ENCODE measurements at regions not wholly inside any gene's neighbourhood (a gene's known extent, or its start where the extent isn't known, plus 50 kb on each side); places are given as distances from the start of the nearest gene placed in this dataset.

DNA sequence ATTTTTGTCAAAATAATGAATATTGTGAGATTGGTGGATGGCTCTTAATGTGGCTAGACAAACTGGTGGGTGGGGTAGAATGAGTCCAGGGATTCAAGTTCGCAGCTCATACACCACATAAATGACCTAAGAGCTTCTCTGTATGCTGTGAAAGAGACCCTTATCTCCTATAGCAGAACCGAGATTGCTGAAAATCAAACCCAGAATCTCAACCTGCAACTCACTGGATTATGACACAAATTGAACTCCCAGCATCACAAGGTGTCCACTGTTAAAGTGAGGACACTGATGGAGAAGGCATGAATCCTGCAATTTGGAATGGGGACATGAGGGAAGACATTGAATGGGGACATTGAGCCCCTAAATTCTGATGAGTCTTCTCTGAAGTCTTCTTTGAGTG, 51.3 kb upstream of the CNKSR3 start:
- Histone ChIP-seq H3K27me3 (replicated peaks; ENCODE audit: control insufficient read depth, insufficient read depth, low read length) (peaks cover 24% of the 10 kb centered on the region), H3K36me3 (ENCODE audit: control insufficient read depth, insufficient read depth, low read length, severe bottlenecking) (no peaks in the 10 kb centered on the region), H3K9ac (ENCODE audit: low read length) (no peak overlapping the region), H3K4me1 (ENCODE audit: control insufficient read depth, insufficient read depth, low read length) (no peaks in the 10 kb centered on the region), H3K9me3 (ENCODE audit: control insufficient read depth, low read length) (peaks cover 5% of the 10 kb centered on the region), H3K4me3 (ENCODE audit: low read length) (no peak overlapping the region)
- no peak for DNase-seq (ENCODE audit: low read depth)

DNA sequence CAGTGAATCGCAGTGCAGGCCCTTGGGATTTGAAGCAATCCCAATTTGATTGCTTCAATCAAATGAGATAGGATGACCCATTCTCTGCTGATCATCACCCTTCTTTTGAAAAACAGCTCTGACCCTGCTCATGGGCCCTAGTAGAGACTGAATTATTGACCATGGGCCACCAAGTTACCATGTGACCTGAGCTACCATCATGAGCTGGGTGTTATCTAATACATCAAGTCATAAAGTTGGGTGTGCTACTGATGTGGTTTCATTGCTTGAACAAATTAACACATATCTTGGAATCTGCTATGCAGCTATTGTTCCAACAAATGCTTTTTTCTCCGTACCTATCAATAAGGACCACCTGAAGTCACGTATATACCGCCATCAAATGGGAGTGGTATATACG, 54.8 kb upstream of the CNKSR3 start:
- no peak overlapping the region for H3K4me3 ChIP-seq (ENCODE audit: low read length)
- peaks cover 5% of the 10 kb centered on the region for H3K9me3 ChIP-seq (ENCODE audit: control insufficient read depth, low read length)
- no peak overlapping the region for H3K9ac ChIP-seq (ENCODE audit: low read length)
- no peaks in the 10 kb centered on the region for H3K4me1 ChIP-seq (ENCODE audit: control insufficient read depth, insufficient read depth, low read length)
- DNase-seq (ENCODE audit: low read depth): no peak
- H3K36me3 ChIP-seq (ENCODE audit: control insufficient read depth, insufficient read depth, low read length, severe bottlenecking): no peaks in the 10 kb centered on the region
- peaks cover 29% of the 10 kb centered on the region for H3K27me3 ChIP-seq (replicated peaks; ENCODE audit: control insufficient read depth, insufficient read depth, low read length)

DNA sequence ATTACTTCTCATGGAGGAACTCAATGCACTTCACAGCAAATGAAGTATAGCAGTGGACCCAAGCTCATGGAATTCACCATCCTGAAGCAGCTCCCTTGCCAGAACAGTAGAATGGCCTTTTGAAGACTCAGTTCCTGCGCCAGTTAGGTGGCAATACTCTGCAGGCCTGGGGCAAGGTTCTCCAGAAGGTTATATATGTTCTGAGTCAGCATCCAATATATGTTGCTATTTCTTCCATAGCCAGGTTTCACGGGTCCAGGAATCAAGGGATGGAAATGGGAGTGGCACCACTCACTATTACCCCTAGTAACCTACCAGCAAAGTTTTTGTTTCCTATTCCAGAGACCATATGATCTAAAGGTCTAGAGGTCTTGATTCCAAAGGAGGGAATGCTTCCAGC, 56.4 kb upstream of the CNKSR3 start:
- Histone ChIP-seq H3K4me3 (ENCODE audit: low read length) (no peak overlapping the region), H3K9ac (ENCODE audit: low read length) (no peak overlapping the region), H3K36me3 (ENCODE audit: control insufficient read depth, insufficient read depth, low read length, severe bottlenecking) (no peaks in the 10 kb centered on the region), H3K9me3 (ENCODE audit: control insufficient read depth, low read length) (peaks cover 3% of the 10 kb centered on the region), H3K27me3 (replicated peaks; ENCODE audit: control insufficient read depth, insufficient read depth, low read length) (peaks cover 16% of the 10 kb centered on the region), H3K4me1 (ENCODE audit: control insufficient read depth, insufficient read depth, low read length) (no peaks in the 10 kb centered on the region)
- DNase-seq (ENCODE audit: low read depth): no peak

GRCh38 chr6:154567695-154568220, 57.3 kb upstream of the CNKSR3 start:
- no peak for DNase-seq (ENCODE audit: low read depth)
- H3K9ac ChIP-seq (ENCODE audit: low read length): no peak overlapping the region
- H3K4me1 ChIP-seq (ENCODE audit: control insufficient read depth, insufficient read depth, low read length): no peaks in the 10 kb centered on the region
- no peaks in the 10 kb centered on the region for H3K36me3 ChIP-seq (ENCODE audit: control insufficient read depth, insufficient read depth, low read length, severe bottlenecking)
- H3K9me3 ChIP-seq (ENCODE audit: control insufficient read depth, low read length): peaks cover 2% of the 10 kb centered on the region
- no peak overlapping the region for H3K4me3 ChIP-seq (ENCODE audit: low read length)
- peaks cover 13% of the 10 kb centered on the region for H3K27me3 ChIP-seq (replicated peaks; ENCODE audit: control insufficient read depth, insufficient read depth, low read length)

DNA sequence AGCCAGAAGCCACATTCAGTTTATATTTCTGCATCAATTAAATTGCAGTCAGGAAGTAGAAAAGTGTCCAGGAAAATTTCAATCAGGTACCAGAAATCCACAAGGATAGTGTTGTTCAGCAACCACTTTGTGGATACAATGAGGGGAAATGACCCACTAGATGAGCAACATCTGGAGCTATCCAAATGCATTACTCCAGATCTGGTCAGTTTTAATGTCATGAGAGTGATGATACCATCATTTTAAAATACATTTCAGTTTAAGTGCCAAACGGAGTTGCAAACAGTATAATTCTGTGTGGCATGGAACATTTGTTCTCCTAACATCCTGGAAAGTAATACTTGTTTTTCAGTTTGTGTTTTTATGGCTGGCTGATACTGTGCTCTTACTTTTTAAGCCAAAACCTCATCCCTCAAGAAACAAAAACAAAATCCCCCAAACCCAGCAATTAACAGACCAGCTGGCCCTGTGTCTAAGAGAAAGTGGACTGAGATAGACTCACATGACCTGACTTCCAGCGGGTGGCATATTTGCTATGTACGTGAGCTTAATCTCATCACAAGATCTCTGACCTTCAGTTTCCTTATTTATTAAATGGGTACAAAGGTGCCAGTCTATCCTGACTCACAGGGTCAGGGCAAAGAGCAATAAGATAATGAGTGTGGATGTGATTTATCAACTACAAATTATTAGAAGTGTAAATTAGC, 58.8 kb upstream of the CNKSR3 start:
- no peak overlapping the region for H3K4me3 ChIP-seq (ENCODE audit: low read length)
- DNase-seq (ENCODE audit: low read depth): no peak
- H3K4me1 ChIP-seq (ENCODE audit: control insufficient read depth, insufficient read depth, low read length): no peaks in the 10 kb centered on the region
- H3K27me3 ChIP-seq (replicated peaks; ENCODE audit: control insufficient read depth, insufficient read depth, low read length): peaks cover 18% of the 10 kb centered on the region
- no peaks in the 10 kb centered on the region for H3K36me3 ChIP-seq (ENCODE audit: control insufficient read depth, insufficient read depth, low read length, severe bottlenecking)
- peaks cover 2% of the 10 kb centered on the region for H3K9me3 ChIP-seq (ENCODE audit: control insufficient read depth, low read length)
- H3K9ac ChIP-seq (ENCODE audit: low read length): no peak overlapping the region

GRCh38 chr6:154570505-154570904, 60.0 kb upstream of the CNKSR3 start:
- no peak overlapping the region for H3K4me3 ChIP-seq (ENCODE audit: low read length)
- no peaks in the 10 kb centered on the region for H3K9me3 ChIP-seq (ENCODE audit: control insufficient read depth, low read length)
- H3K27me3 ChIP-seq (replicated peaks; ENCODE audit: control insufficient read depth, insufficient read depth, low read length): peaks cover 21% of the 10 kb centered on the region
- no peak overlapping the region for H3K9ac ChIP-seq (ENCODE audit: low read length)
- no peaks in the 10 kb centered on the region for H3K36me3 ChIP-seq (ENCODE audit: control insufficient read depth, insufficient read depth, low read length, severe bottlenecking)
- H3K4me1 ChIP-seq (ENCODE audit: control insufficient read depth, insufficient read depth, low read length): no peaks in the 10 kb centered on the region
- DNase-seq (ENCODE audit: low read depth): no peak

GRCh38 chr6:154572556-154572955, 62.1 kb upstream of the CNKSR3 start:
- Histone ChIP-seq H3K27me3 (replicated peaks; ENCODE audit: control insufficient read depth, insufficient read depth, low read length) (peaks cover 11% of the 10 kb centered on the region), H3K36me3 (ENCODE audit: control insufficient read depth, insufficient read depth, low read length, severe bottlenecking) (no peaks in the 10 kb centered on the region), H3K4me3 (ENCODE audit: low read length) (no peak overlapping the region), H3K4me1 (ENCODE audit: control insufficient read depth, insufficient read depth, low read length) (no peaks in the 10 kb centered on the region), H3K9me3 (ENCODE audit: control insufficient read depth, low read length) (no peaks in the 10 kb centered on the region), H3K9ac (ENCODE audit: low read length) (no peak overlapping the region)
- no peak for DNase-seq (ENCODE audit: low read depth)

- Histone ChIP-seq H3K27me3 (replicated peaks; ENCODE audit: control insufficient read depth, insufficient read depth, low read length) (peaks cover 11% of the 10 kb centered on the region), H3K9me3 (ENCODE audit: control insufficient read depth, low read length) (peaks cover 19% of the 10 kb centered on the region), H3K9ac (ENCODE audit: low read length) (no peak overlapping the region), H3K36me3 (ENCODE audit: control insufficient read depth, insufficient read depth, low read length, severe bottlenecking) (no peaks in the 10 kb centered on the region), H3K4me3 (ENCODE audit: low read length) (no peak overlapping the region), H3K4me1 (ENCODE audit: control insufficient read depth, insufficient read depth, low read length) (no peaks in the 10 kb centered on the region)
- no peak for DNase-seq (ENCODE audit: low read depth)
These were observed 67.6 kb upstream of the CNKSR3 start for GRCh38 chr6:154578004-154578559.

- H3K4me1 ChIP-seq (ENCODE audit: control insufficient read depth, insufficient read depth, low read length): no peaks in the 10 kb centered on the region
- H3K9me3 ChIP-seq (ENCODE audit: control insufficient read depth, low read length): peaks cover 19% of the 10 kb centered on the region
- DNase-seq (ENCODE audit: low read depth): no peak
- H3K27me3 ChIP-seq (replicated peaks; ENCODE audit: control insufficient read depth, insufficient read depth, low read length): peaks cover 6% of the 10 kb centered on the region
- no peak overlapping the region for H3K4me3 ChIP-seq (ENCODE audit: low read length)
- H3K9ac ChIP-seq (ENCODE audit: low read length): no peak overlapping the region
- no peaks in the 10 kb centered on the region for H3K36me3 ChIP-seq (ENCODE audit: control insufficient read depth, insufficient read depth, low read length, severe bottlenecking)
These were observed 68.6 kb upstream of the CNKSR3 start for GRCh38 chr6:154579046-154579445.

DNA sequence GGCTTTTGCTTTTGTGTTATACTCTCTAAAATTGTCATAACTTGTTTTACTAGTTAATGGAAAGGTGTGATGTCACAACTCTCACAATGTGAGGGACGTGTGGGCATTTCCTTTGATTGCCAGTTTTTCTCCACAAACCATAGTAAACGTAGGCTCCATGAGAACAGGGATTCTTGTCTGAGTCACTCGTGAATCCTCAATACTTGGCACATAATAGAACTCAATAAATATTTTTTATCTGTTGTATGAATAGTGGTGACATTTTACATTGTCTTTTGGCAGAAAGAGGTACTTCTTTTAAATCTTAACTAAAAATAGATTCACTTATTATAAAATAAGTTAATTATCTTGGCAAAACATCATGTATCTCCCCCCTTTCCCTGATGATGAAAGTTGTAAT, 69.0 kb upstream of the CNKSR3 start:
- Histone ChIP-seq H3K4me3 (ENCODE audit: low read length) (no peak overlapping the region), H3K36me3 (ENCODE audit: control insufficient read depth, insufficient read depth, low read length, severe bottlenecking) (no peaks in the 10 kb centered on the region), H3K9me3 (ENCODE audit: control insufficient read depth, low read length) (peaks cover 19% of the 10 kb centered on the region), H3K4me1 (ENCODE audit: control insufficient read depth, insufficient read depth, low read length) (no peaks in the 10 kb centered on the region), H3K27me3 (replicated peaks; ENCODE audit: control insufficient read depth, insufficient read depth, low read length) (peaks cover 6% of the 10 kb centered on the region), H3K9ac (ENCODE audit: low read length) (no peak overlapping the region)
- no peak for DNase-seq (ENCODE audit: low read depth)

- no peak overlapping the region for H3K9ac ChIP-seq (ENCODE audit: low read length)
- peaks cover 19% of the 10 kb centered on the region for H3K9me3 ChIP-seq (ENCODE audit: control insufficient read depth, low read length)
- no peaks in the 10 kb centered on the region for H3K4me1 ChIP-seq (ENCODE audit: control insufficient read depth, insufficient read depth, low read length)
- no peaks in the 10 kb centered on the region for H3K27me3 ChIP-seq (replicated peaks; ENCODE audit: control insufficient read depth, insufficient read depth, low read length)
- H3K36me3 ChIP-seq (ENCODE audit: control insufficient read depth, insufficient read depth, low read length, severe bottlenecking): no peaks in the 10 kb centered on the region
- H3K4me3 ChIP-seq (ENCODE audit: low read length): no peak overlapping the region
- no peak for DNase-seq (ENCODE audit: low read depth)
These were observed 70.1 kb upstream of the CNKSR3 start for GRCh38 chr6:154580397-154581135.

Measured in adipocyte (in vitro differentiated cells).